ENCODE measurements at regions not wholly inside any gene's neighbourhood (a gene's known extent, or its start where the extent isn't known, plus 50 kb on each side); places are given as distances from the start of the nearest gene placed in this dataset.
"Not testable (repeated sequence)": the region's sequence is repeated elsewhere in the genome, so short reads cannot be mapped to it uniquely, and the experiment has no call there.

GRCh38 chrX:64565348-64565747 is 170.1 kb upstream of the MTMR8 start:
- H3K27ac ChIP-seq; CTCF ChIA-PET; DNase-seq (ENCODE audit: low read depth in 1 of 2, low spot score in 1 of 2); H3K9me3 ChIP-seq; ATAC-seq; H3K4me2 ChIP-seq; H3K4me1 ChIP-seq; FAIRE-seq; H3K4me3 ChIP-seq; POLR2A ChIA-PET: not testable (repeated sequence)
- WGBS (ENCODE audit: missing lambda C conversion rate) = 0% methylated on average over 1 of the region's 1 CpG

GRCh38 chrX:64549236-64549635 is 154.0 kb upstream of the MTMR8 start:
- POLR2A ChIA-PET; FAIRE-seq; ATAC-seq; H3K9me3 ChIP-seq; DNase-seq (ENCODE audit: low read depth in 1 of 2, low spot score in 1 of 2); H3K4me2 ChIP-seq; H3K4me1 ChIP-seq; H3K27ac ChIP-seq; CTCF ChIA-PET; H3K4me3 ChIP-seq: not testable (repeated sequence)
- WGBS (ENCODE audit: missing lambda C conversion rate) = 0% methylated on average over 4 of the region's 6 CpGs

- Histone ChIP-seq H3K4me2 (no peak overlapping the region), H3K4me1 (no peaks in the 10 kb centered on the region), H3K27ac (no peak overlapping the region), H3K4me3 (no peak overlapping the region), H3K9me3 (no peaks in the 10 kb centered on the region)
- no peak for DNase-seq (ENCODE audit: low read depth in 1 of 2, low spot score in 1 of 2)
- 63% methylated on average over 2 of the region's 2 CpGs for WGBS (ENCODE audit: missing lambda C conversion rate)
- POLR2A ChIA-PET = no interaction called here
- CTCF ChIA-PET = interaction anchor here (1.0 kb wide), 1 partner anchor 12 kb away, joined by 3 read pairs; no protein-coding TSS in a partner anchor
- TF ChIP-seq HOXB5 (CRISPR knock-in tag; IDR thresholded peaks at IDR 0.05) (no peak), CHD4 (IDR thresholded peaks at IDR 0.05; ENCODE audit: borderline replicate concordance) (no peak), HEYL (CRISPR knock-in tag; IDR thresholded peaks at IDR 0.05) (no peak), GATA3 (IDR thresholded peaks at IDR 0.05; ENCODE audit: borderline replicate concordance) (no peak), ELK1 (IDR thresholded peaks at IDR 0.05; ENCODE audit: low read depth, low read length) (no peak), FOSB (CRISPR knock-in tag; IDR thresholded peaks at IDR 0.05) (no peak), NPAS2 (CRISPR knock-in tag; IDR thresholded peaks at IDR 0.05; ENCODE audit: borderline replicate concordance) (no peak), EP300 (IDR thresholded peaks at IDR 0.05) (no peak), SREBF2 (IDR thresholded peaks at IDR 0.05) (no peak), NFE2L2 (conservative IDR thresholded peaks at IDR 0.05; ENCODE audit: low read length) (no peak), JUNB (IDR thresholded peaks at IDR 0.05) (no peak), PBX3 (IDR thresholded peaks at IDR 0.05) (no peak), RNF2 (IDR thresholded peaks at IDR 0.05; ENCODE audit: borderline replicate concordance, low read depth) (no peak), TP53 (CRISPR knock-in tag; IDR thresholded peaks at IDR 0.05) (no peak)
- no peak for ATAC-seq
- no peak for FAIRE-seq
Observed at GRCh38 chrX:64536736-64537135, 141.5 kb upstream of the MTMR8 start.

All from A549 (cell line).